ENCODE measurements at regions not wholly inside any gene's neighbourhood (a gene's known extent, or its start where the extent isn't known, plus 50 kb on each side); places are given as distances from the start of the nearest gene placed in this dataset.

DNA sequence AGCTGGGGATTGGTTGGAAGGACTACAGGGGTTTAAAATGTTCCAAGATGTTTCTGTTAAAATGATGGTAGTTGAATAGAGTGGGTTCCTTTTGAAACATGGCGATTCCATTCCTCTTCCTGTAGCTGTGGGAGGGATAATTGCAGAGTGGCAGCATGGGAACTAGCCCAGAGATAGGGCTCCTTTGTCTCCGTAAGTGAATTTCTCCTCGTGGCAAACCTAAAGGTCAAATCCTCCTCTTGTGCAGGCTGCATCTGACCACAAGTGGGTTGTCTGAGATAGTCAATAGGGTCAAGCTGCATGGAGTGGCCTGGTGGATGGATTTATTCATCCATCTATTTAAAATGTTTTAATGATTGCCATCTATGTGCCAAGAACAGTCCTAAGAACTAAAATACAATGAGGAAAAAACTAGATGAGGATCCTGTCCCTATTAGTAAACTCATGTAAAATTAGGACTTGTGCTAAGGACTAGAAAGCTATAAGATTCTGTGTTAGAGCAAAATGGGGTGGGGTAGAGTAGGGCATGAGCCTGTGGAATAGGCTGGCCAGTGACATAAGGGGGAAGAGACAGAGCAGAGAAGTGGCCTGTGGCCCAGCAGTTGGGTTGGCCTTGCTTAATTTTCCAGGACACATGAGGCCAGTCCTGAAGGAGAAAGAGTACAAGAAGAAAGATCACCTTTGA lies 89.1 kb upstream of the IVNS1ABP start:
- WGBS, 2 donors: 83 to 88% methylated on average over 3 of the region's 3 CpGs
- intact Hi-C loops (cut with DNase I): loop anchor here in 1 of 2 donors (10.0 kb wide), 1 partner anchor 91 kb away; the partner anchor contains the start of gene IVNS1ABP
- no peak overlapping the region for H3K27ac ChIP-seq (ENCODE audit: low read depth in 1 of 2, low read length in 2 of 2)

DNA sequence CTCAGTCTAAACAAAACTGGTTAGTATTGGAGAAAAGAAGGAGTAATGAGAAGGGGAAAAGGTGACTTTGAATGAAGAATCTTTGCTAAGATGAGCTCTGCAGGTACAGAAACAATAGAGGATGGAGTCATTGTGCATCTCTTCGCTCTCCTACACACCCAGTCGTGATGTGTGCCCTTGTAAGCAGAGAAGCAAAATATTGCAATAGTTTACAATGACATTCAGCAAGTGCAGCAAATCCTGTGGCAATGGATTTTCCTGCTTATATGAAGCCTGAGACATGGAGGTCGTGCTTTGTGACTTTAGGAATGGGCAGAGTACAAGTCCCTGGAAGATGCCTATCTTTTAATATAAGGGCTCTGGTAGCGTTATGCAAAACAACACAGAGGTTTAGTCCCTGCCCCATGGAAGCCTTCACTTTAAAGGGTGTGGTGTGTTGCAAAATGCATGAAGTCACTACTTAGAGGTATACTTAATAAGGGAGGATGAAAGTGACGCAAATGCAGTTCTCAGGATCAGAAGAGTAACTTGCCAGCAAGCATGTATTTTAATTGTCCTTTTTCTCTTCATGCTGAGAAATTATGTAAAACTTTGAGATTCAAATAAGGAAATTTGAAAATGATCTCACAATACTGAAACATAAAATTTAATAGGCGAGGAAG lies 88.0 kb upstream of the IVNS1ABP start:
- Histone ChIP-seq H3K4me3 (ENCODE audit: low read length in 2 of 2) (peak overlapping the region in 1 of 2 donors; percentile 18), H3K27ac (ENCODE audit: low read depth in 1 of 2, low read length in 2 of 2) (no peak overlapping the region), H3K4me1 (ENCODE audit: control insufficient read depth in 1 of 2, insufficient read depth in 2 of 2, low read length in 2 of 2) (peaks cover 0 to 2% of the 10 kb centered on the region in 2 donors), H3K9me3 (ENCODE audit: control insufficient read depth, low read length) (no peaks in the 10 kb centered on the region), H3K27me3 (ENCODE audit: control insufficient read depth in 1 of 2, insufficient read depth in 2 of 2, low read length in 1 of 2) (no peaks in the 10 kb centered on the region), H3K36me3 (ENCODE audit: control insufficient read depth in 1 of 2, insufficient read depth in 2 of 2, low read length in 1 of 2) (no peaks in the 10 kb centered on the region)
- ATAC-seq (ENCODE audit: low FRiP score) (no peak), DNase-seq (no peak)
- intact Hi-C loops (cut with DNase I): loop anchor here in 1 of 2 donors (10.0 kb wide), 1 partner anchor 90 kb away; the partner anchor contains the start of gene IVNS1ABP
- WGBS, 2 donors: 75 to 79% methylated on average over 6 of the region's 6 CpGs

More for the DNA sequence above, 89.1 kb upstream of the IVNS1ABP start:
- ATAC-seq (ENCODE audit: low FRiP score): no peak
- DNase-seq: no peak
- no peaks in the 10 kb centered on the region for H3K27me3 ChIP-seq (ENCODE audit: control insufficient read depth in 1 of 2, insufficient read depth in 2 of 2, low read length in 1 of 2)
- peaks cover 0 to 2% of the 10 kb centered on the region in 2 donors for H3K4me1 ChIP-seq (ENCODE audit: control insufficient read depth in 1 of 2, insufficient read depth in 2 of 2, low read length in 2 of 2)
- no peaks in the 10 kb centered on the region for H3K36me3 ChIP-seq (ENCODE audit: control insufficient read depth in 1 of 2, insufficient read depth in 2 of 2, low read length in 1 of 2)
- no peak overlapping the region for H3K4me3 ChIP-seq (ENCODE audit: low read length in 2 of 2)
- no peaks in the 10 kb centered on the region for H3K9me3 ChIP-seq (ENCODE audit: control insufficient read depth, low read length)

DNA sequence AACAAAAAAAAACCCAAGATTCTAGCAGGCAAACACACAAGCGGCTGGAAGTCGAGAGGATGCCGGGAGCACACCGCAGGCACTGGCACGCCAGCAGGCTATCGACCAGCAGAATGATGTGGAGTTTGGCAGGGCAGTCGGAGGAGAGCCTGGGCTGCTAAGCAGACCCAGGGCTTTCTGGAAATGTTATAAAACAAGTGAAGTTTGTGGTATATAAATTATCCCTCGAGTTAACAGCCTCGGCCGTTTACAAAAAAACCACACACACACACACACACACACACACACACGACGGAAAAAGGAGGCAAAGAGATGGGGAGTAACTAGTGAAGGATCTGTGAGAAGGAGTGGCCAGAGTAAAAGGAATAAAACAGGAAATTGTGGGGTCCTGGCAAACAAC lies 87.2 kb upstream of the IVNS1ABP start:
- Histone ChIP-seq H3K27ac (ENCODE audit: low read depth in 1 of 2, low read length in 2 of 2) (no peak overlapping the region), H3K36me3 (ENCODE audit: control insufficient read depth in 1 of 2, insufficient read depth in 2 of 2, low read length in 1 of 2) (no peaks in the 10 kb centered on the region), H3K9me3 (ENCODE audit: control insufficient read depth, low read length) (no peaks in the 10 kb centered on the region), H3K4me3 (ENCODE audit: low read length in 2 of 2) (no peak overlapping the region), H3K27me3 (ENCODE audit: control insufficient read depth in 1 of 2, insufficient read depth in 2 of 2, low read length in 1 of 2) (no peaks in the 10 kb centered on the region), H3K4me1 (ENCODE audit: control insufficient read depth in 1 of 2, insufficient read depth in 2 of 2, low read length in 2 of 2) (peaks cover 0 to 2% of the 10 kb centered on the region in 2 donors)
- WGBS, 2 donors: 3 to 24% methylated on average over 12 of the region's 12 CpGs
- intact Hi-C loops (cut with DNase I): loop anchor here in 1 of 2 donors (10.0 kb wide), 1 partner anchor 89 kb away; the partner anchor contains the start of gene IVNS1ABP
- ATAC-seq (ENCODE audit: low FRiP score) (peak; percentile 57), DNase-seq (peak; percentile 73 to 81)

DNA sequence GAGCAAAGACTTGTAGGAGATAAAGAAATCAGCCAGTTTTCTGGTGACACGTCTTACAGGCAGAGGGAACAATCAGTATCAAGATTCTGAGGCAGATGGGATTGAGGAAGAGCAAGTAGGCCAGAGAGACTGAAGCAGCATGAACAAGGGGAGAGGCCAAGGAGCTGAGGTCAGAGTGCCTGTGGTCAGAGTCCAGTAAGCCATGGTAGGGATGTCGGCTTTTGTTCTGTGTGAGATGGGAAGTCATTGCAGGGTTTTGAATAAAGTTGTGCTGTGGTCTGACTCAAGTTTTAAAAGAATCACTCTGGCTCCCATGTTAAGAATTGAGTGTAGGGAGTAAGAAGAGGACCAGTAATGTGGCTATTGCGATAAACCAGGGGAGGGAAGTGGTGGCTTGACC lies 85.9 kb upstream of the IVNS1ABP start:
- no peak for ATAC-seq (ENCODE audit: low FRiP score)
- H3K9me3 ChIP-seq (ENCODE audit: control insufficient read depth, low read length): no peaks in the 10 kb centered on the region
- no peak overlapping the region for H3K27ac ChIP-seq (ENCODE audit: low read depth in 1 of 2, low read length in 2 of 2)
- no peak for DNase-seq
- intact Hi-C loops (cut with DNase I): loop anchor here in 1 of 2 donors (10.0 kb wide), 1 partner anchor 88 kb away; the partner anchor contains the start of gene IVNS1ABP
- no peaks in the 10 kb centered on the region for H3K27me3 ChIP-seq (ENCODE audit: control insufficient read depth in 1 of 2, insufficient read depth in 2 of 2, low read length in 1 of 2)
- H3K36me3 ChIP-seq (ENCODE audit: control insufficient read depth in 1 of 2, insufficient read depth in 2 of 2, low read length in 1 of 2): no peaks in the 10 kb centered on the region
- no peak overlapping the region for H3K4me3 ChIP-seq (ENCODE audit: low read length in 2 of 2)
- peaks cover 0 to 2% of the 10 kb centered on the region in 2 donors for H3K4me1 ChIP-seq (ENCODE audit: control insufficient read depth in 1 of 2, insufficient read depth in 2 of 2, low read length in 2 of 2)
- WGBS, 2 donors: 96 to 97% methylated on average over 3 of the region's 3 CpGs

DNA sequence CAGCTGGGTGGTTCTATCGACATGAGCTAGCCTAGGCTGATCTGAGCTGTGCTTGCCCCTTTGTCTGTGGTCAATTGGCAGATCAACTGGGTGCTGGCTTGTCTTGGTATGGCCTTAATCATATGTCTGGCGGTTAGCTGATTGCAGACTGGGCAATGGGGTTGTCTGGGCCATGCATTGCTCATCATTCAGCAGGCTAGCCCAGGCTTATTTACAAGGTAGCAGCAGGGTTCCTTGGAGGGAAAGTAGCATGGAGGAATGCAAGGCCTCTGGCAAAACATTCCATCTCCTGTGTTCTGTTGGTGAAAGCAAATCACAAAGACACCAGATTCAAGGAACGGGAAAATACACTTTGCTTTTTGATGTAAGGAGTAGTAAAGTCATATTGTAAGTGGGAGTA lies 84.0 kb upstream of the IVNS1ABP start:
- Histone ChIP-seq H3K4me1 (ENCODE audit: control insufficient read depth in 1 of 2, insufficient read depth in 2 of 2, low read length in 2 of 2) (peaks cover 0 to 2% of the 10 kb centered on the region in 2 donors), H3K9me3 (ENCODE audit: control insufficient read depth, low read length) (no peaks in the 10 kb centered on the region), H3K36me3 (ENCODE audit: control insufficient read depth in 1 of 2, insufficient read depth in 2 of 2, low read length in 1 of 2) (no peaks in the 10 kb centered on the region), H3K27ac (ENCODE audit: low read depth in 1 of 2, low read length in 2 of 2) (no peak overlapping the region), H3K4me3 (ENCODE audit: low read length in 2 of 2) (no peak overlapping the region), H3K27me3 (ENCODE audit: control insufficient read depth in 1 of 2, insufficient read depth in 2 of 2, low read length in 1 of 2) (no peaks in the 10 kb centered on the region)
- ATAC-seq (ENCODE audit: low FRiP score) (no peak), DNase-seq (no peak)
- intact Hi-C loops (cut with DNase I): loop anchor here in 1 of 2 donors (10.0 kb wide), 1 partner anchor 86 kb away; the partner anchor contains the start of gene IVNS1ABP
- WGBS, 2 donors: 76 to 86% methylated on average over 3 of the region's 3 CpGs

DNA sequence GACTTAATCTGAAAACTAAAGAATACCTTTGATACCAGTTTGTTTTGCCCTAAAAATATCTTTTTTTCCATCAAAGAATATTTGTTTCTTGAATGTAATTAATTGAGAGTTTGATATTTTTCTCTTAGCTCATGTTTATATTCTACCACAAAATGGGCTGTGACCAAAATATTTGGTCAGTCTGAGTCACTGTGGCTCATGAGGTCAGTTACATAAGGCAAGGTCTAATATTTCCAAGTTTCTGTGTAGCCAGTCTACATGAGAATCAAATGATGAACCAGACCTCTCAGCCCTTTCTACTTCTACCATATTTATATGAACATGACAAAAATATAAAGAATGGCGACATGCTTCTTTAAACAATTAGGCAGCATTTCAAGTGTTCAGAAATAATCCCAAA lies 83.0 kb upstream of the IVNS1ABP start:
- Histone ChIP-seq H3K27ac (ENCODE audit: low read depth in 1 of 2, low read length in 2 of 2) (no peak overlapping the region), H3K9me3 (ENCODE audit: control insufficient read depth, low read length) (no peaks in the 10 kb centered on the region), H3K4me3 (ENCODE audit: low read length in 2 of 2) (no peak overlapping the region), H3K36me3 (ENCODE audit: control insufficient read depth in 1 of 2, insufficient read depth in 2 of 2, low read length in 1 of 2) (no peaks in the 10 kb centered on the region), H3K4me1 (ENCODE audit: control insufficient read depth in 1 of 2, insufficient read depth in 2 of 2, low read length in 2 of 2) (peaks cover 0 to 2% of the 10 kb centered on the region in 2 donors), H3K27me3 (ENCODE audit: control insufficient read depth in 1 of 2, insufficient read depth in 2 of 2, low read length in 1 of 2) (no peaks in the 10 kb centered on the region)
- DNase-seq: no peak
- intact Hi-C loops (cut with DNase I): loop anchor here in 1 of 2 donors (10.0 kb wide), 1 partner anchor 85 kb away; the partner anchor contains the start of gene IVNS1ABP
- WGBS, 2 donors: 94 to 95% methylated on average over 1 of the region's 1 CpG
- ATAC-seq (ENCODE audit: low FRiP score): no peak

DNA sequence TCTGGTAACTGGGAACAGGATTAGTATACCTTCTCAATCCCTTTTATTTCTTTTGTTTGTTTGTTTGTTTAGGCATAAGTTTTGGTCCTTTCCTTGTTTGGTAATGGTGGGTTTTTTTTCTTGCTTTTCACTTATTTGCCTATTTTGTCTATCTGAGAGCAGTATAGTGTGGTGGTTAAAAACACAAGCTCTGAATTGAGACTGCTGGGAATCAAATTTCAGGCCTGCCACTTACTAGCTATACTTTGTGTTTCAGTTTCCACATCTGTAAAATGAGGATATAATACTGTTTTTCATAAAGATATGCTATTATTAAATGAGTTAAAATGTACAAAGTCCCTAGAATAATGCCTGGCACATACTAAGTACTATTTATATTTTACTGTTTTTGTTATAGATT lies 81.6 kb upstream of the IVNS1ABP start:
- Histone ChIP-seq H3K9me3 (ENCODE audit: control insufficient read depth, low read length) (no peaks in the 10 kb centered on the region), H3K4me3 (ENCODE audit: low read length in 2 of 2) (no peak overlapping the region), H3K4me1 (ENCODE audit: control insufficient read depth in 1 of 2, insufficient read depth in 2 of 2, low read length in 2 of 2) (no peaks in the 10 kb centered on the region), H3K36me3 (ENCODE audit: control insufficient read depth in 1 of 2, insufficient read depth in 2 of 2, low read length in 1 of 2) (no peaks in the 10 kb centered on the region), H3K27ac (ENCODE audit: low read depth in 1 of 2, low read length in 2 of 2) (no peak overlapping the region), H3K27me3 (ENCODE audit: control insufficient read depth in 1 of 2, insufficient read depth in 2 of 2, low read length in 1 of 2) (no peaks in the 10 kb centered on the region)
- intact Hi-C loops (cut with DNase I): no loop called here
- DNase-seq (no peak), ATAC-seq (ENCODE audit: low FRiP score) (no peak)

DNA sequence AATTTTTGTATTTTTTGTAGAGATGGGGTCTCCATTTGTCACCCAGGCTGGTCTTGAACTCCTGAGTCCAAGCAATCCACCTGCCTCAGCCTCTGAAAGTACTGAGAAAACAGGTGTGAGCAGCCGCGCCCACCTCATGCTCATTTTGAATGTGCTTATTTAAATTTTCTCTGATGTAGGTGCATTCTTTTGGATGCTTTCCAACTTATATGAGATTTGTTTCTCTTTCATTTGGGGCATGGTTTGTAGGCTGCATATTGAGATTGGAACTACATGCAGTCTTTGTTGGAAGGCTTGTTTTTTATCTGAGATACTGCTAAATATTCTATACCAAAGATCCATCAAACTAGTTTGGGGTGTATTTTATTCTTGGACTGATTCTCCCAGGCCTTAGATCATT lies 81.0 kb upstream of the IVNS1ABP start:
- no peaks in the 10 kb centered on the region for H3K36me3 ChIP-seq (ENCODE audit: control insufficient read depth in 1 of 2, insufficient read depth in 2 of 2, low read length in 1 of 2)
- no peaks in the 10 kb centered on the region for H3K9me3 ChIP-seq (ENCODE audit: control insufficient read depth, low read length)
- no peaks in the 10 kb centered on the region for H3K27me3 ChIP-seq (ENCODE audit: control insufficient read depth in 1 of 2, insufficient read depth in 2 of 2, low read length in 1 of 2)
- H3K4me3 ChIP-seq (ENCODE audit: low read length in 2 of 2): no peak overlapping the region
- 95 to 98% methylated on average over 2 of the region's 2 CpGs for WGBS, 2 donors
- DNase-seq (no peak), ATAC-seq (ENCODE audit: low FRiP score) (no peak)
- no peak overlapping the region for H3K27ac ChIP-seq (ENCODE audit: low read depth in 1 of 2, low read length in 2 of 2)
- intact Hi-C loops (cut with DNase I): no loop called here
- no peaks in the 10 kb centered on the region for H3K4me1 ChIP-seq (ENCODE audit: control insufficient read depth in 1 of 2, insufficient read depth in 2 of 2, low read length in 2 of 2)

Data from aorta (tissue), 5 donors.